ENCODE measurements at regions not wholly inside any gene's neighbourhood (a gene's known extent, or its start where the extent isn't known, plus 50 kb on each side); places are given as distances from the start of the nearest gene placed in this dataset.

- intact Hi-C loops (cut with micrococcal nuclease; ENCODE audit: unreplicated experiment) (no loop called here), in situ Hi-C loops (cut with MboI) (no loop called here)
- H3K4me2 ChIP-seq (ENCODE audit: control insufficient read depth, insufficient read depth), result no peak overlapping the region
- RAD21 ChIA-PET (ENCODE audit: unreplicated experiment), result interaction anchor here (0.9 to 1.4 kb wide), 3 partner anchors 10 to 359 kb away, joined by 3 to 4 read pairs (median 3); no protein-coding TSS in a partner anchor
- H3K27me3 ChIP-seq (replicated peaks in 1 of 2; ENCODE audit: control insufficient read depth in 2 of 2, insufficient read depth in 2 of 2, low read length in 1 of 2), result no peaks in the 10 kb centered on the region
- no peak overlapping the region for H2AFZ ChIP-seq (ENCODE audit: control insufficient read depth, low read depth, low read length)
- TF ChIP-seq MYB (IDR thresholded peaks at IDR 0.05; ENCODE audit: borderline replicate concordance, low read depth, low read length) (no peak), BCLAF1 (IDR thresholded peaks at IDR 0.05) (no peak), JUND (IDR thresholded peaks at IDR 0.05; ENCODE audit: low read depth, low read length) (no peak), CBFB (IDR thresholded peaks at IDR 0.05; ENCODE audit: low read depth) (no peak)
- FAIRE-seq, result no peak
- no peak overlapping the region for H3K4me3 ChIP-seq
- no peaks in the 10 kb centered on the region for H3K36me3 ChIP-seq (ENCODE audit: control insufficient read depth in 2 of 2, insufficient read depth in 2 of 2, low read length in 1 of 2)
- no peaks in the 10 kb centered on the region for H3K4me1 ChIP-seq (ENCODE audit: control insufficient read depth, insufficient read depth, low read length)
- WGBS (ENCODE audit: insufficient coverage, insufficient replicate concordance, low lambda C conversion rate, missing lambda C conversion rate), result 0% methylated on average over 4 of the region's 4 CpGs
- SMC1A ChIA-PET (ENCODE audit: uncharacterized antibody, unreplicated experiment), result interaction anchor here (0.7 to 1.8 kb wide), 8 partner anchors 10 to 84 kb away, joined by 3 to 5 read pairs (median 4); no protein-coding TSS in a partner anchor
- H4K20me1 ChIP-seq (ENCODE audit: control insufficient read depth, insufficient read depth), result no peaks in the 10 kb centered on the region
- no peaks in the 10 kb centered on the region for H3K9me3 ChIP-seq (replicated peaks; ENCODE audit: control insufficient read depth, insufficient read depth, low read length)
- H3K9ac ChIP-seq (ENCODE audit: control insufficient read depth, insufficient read depth, low read length), result no peak overlapping the region
- CTCF ChIA-PET, result interaction anchor here (1.0 to 1.6 kb wide), 3 partner anchors 10 to 392 kb away, joined by 4 to 7 read pairs (median 5); no protein-coding TSS in a partner anchor
- H3K27ac ChIP-seq (ENCODE audit: control insufficient read depth, insufficient read depth), result no peak overlapping the region
- H3K79me2 ChIP-seq (ENCODE audit: control insufficient read depth, insufficient read depth, low read length), result no peaks in the 10 kb centered on the region
- no peak for DNase-seq (ENCODE audit: low read depth, low spot score)
- BruUV-seq (replicated peaks), result no TSS peak
- no peak for ATAC-seq
- POLR2A ChIA-PET, result interaction anchor here (0.9 to 1.5 kb wide), 2 partner anchors 20 to 42 kb away, joined by 3 to 5 read pairs; no protein-coding TSS in a partner anchor
Observed at GRCh38 chr3:180320631-180321030, 281.3 kb upstream of the TTC14 start.

Data from GM12878 (cell line).